ENCODE measurements at regions not wholly inside any gene's neighbourhood (a gene's known extent, or its start where the extent isn't known, plus 50 kb on each side); places are given as distances from the start of the nearest gene placed in this dataset.

DNA sequence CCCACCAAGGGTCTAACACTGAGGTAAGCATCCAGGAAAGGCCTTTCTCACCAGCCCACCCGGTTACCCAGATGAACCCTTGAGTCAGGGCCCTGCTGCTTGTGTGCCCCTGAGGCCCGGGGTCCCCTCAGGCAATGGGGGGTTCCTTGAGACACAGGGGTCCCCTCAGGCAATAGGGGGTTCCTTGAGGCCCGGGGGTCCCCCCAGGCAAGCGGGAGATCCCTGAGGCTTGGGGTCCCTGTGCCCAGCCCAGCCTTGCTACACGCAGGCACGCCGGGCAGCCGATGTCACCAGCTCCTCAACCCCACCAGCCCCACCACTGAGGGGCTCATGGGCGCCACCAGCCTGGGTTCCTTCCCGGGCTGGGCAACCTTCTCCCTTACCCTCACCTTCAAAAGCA, 247.2 kb downstream of the TTLL2 start:
- TF ChIP-seq, protein P1, sequence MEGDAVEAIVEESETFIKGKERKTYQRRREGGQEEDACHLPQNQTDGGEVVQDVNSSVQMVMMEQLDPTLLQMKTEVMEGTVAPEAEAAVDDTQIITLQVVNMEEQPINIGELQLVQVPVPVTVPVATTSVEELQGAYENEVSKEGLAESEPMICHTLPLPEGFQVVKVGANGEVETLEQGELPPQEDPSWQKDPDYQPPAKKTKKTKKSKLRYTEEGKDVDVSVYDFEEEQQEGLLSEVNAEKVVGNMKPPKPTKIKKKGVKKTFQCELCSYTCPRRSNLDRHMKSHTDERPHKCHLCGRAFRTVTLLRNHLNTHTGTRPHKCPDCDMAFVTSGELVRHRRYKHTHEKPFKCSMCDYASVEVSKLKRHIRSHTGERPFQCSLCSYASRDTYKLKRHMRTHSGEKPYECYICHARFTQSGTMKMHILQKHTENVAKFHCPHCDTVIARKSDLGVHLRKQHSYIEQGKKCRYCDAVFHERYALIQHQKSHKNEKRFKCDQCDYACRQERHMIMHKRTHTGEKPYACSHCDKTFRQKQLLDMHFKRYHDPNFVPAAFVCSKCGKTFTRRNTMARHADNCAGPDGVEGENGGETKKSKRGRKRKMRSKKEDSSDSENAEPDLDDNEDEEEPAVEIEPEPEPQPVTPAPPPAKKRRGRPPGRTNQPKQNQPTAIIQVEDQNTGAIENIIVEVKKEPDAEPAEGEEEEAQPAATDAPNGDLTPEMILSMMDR (IDR thresholded peaks at IDR 0.05): no peak
- TF ChIP-seq POLR2A (IDR thresholded peaks at IDR 0.05): no peak

All from tibial nerve (tissue), 3 donors.